HepG2 (cell line): ENCODE measurements at regions not wholly inside any gene's neighbourhood (a gene's known extent, or its start where the extent isn't known, plus 50 kb on each side); places are given as distances from the start of the nearest gene placed in this dataset.
A peak's percentile ranks its signal among the peaks of the same experiment; 100 is the strongest.

Source experiments
- BCL6 ChIP-seq: IDR thresholded peaks from 2 replicates; pipeline ENCODE4 v1.6.1; 2016; ENCODE audit warnings: missing genetic modification reagents, missing compliant biosample characterization
- CHCHD3 ChIP-seq: sonication (generic); formaldehyde crosslinking; IDR thresholded peaks from 2 replicates; pipeline ENCODE4 v1.8.0; 2022; ENCODE audit warnings: mild to moderate bottlenecking, missing genetic modification reagents, moderate library complexity
- KMT2A ChIP-seq: sonication (generic); formaldehyde crosslinking; IDR thresholded peaks from 2 replicates; pipeline ENCODE4 v1.4.0; 2020; ENCODE audit warnings: missing genetic modification reagents
- NFE2L2 ChIP-seq: fragments of 150-350 bp; IDR thresholded peaks from 2 replicates; pipeline ENCODE4 v1.6.1; 2014; ENCODE audit warnings: low read length
- PHF20 ChIP-seq: sonication (generic); formaldehyde crosslinking; IDR thresholded peaks from 2 replicates; pipeline ENCODE4 v1.5.0; 2020; ENCODE audit warnings: mild to moderate bottlenecking, missing genetic modification reagents
- POLR2AphosphoS2 ChIP-seq: IDR thresholded peaks from 2 replicates; pipeline ENCODE4 v1.6.1; 2011; ENCODE audit warnings: low read depth, low read length, improper control_type of control experiment
- RAD21 ChIP-seq: fragments of 450-650 bp; formaldehyde crosslinking; IDR thresholded peaks from 2 replicates; pipeline ENCODE4 v1.5.0; 2020; ENCODE audit warnings: mild to moderate bottlenecking
- SYNCRIP ChIP-seq: fragments of 200-400 bp; formaldehyde crosslinking; IDR thresholded peaks from 2 replicates; pipeline ENCODE4 v1.6.1; 2018; ENCODE audit warnings: mild to moderate bottlenecking, low read depth, low read length; ENCODE audit not compliant: insufficient read depth
- ZFAT ChIP-seq: sonication (generic); formaldehyde crosslinking; conservative IDR thresholded peaks from 2 replicates; pipeline ENCODE4 v1.8.1; 2023; ENCODE audit warnings: missing genetic modification reagents, inconsistent platforms
- ZNF160 ChIP-seq: sonication (generic); formaldehyde crosslinking; IDR thresholded peaks from 2 replicates; pipeline ENCODE4 v1.8.0; 2022; ENCODE audit warnings: mild to moderate bottlenecking, inconsistent platforms, missing genetic modification reagents
- ZNF337 ChIP-seq: sonication (generic); formaldehyde crosslinking; IDR thresholded peaks from 2 replicates; pipeline ENCODE4 v1.5.1; 2020; ENCODE audit warnings: missing genetic modification reagents, low read depth, mild to moderate bottlenecking, borderline replicate concordance
- ZNF598 ChIP-seq: sonication (generic); formaldehyde crosslinking; IDR thresholded peaks from 2 replicates; pipeline ENCODE4 v1.5.1; 2020; ENCODE audit warnings: mild to moderate bottlenecking, missing genetic modification reagents, borderline replicate concordance
- ZNF746 ChIP-seq: sonication (generic); formaldehyde crosslinking; IDR thresholded peaks from 2 replicates; pipeline ENCODE4 v1.8.0; 2022; ENCODE audit warnings: mild to moderate bottlenecking, missing genetic modification reagents
- ZSCAN20 ChIP-seq: sonication (generic); formaldehyde crosslinking; IDR thresholded peaks from 2 replicates; pipeline ENCODE4 v1.4.0; 2020; ENCODE audit warnings: missing genetic modification reagents, mild to moderate bottlenecking, borderline replicate concordance
- TF ChIP-seq, protein P1 (sequence below): sonication (generic); formaldehyde crosslinking; IDR thresholded peaks from 2 replicates; pipeline ENCODE4 v1.8.1; 2023; ENCODE audit warnings: missing genetic modification reagents, inconsistent platforms, borderline replicate concordance
- TF ChIP-seq, protein P2 (sequence below): sonication (generic); formaldehyde crosslinking; IDR thresholded peaks from 2 replicates; pipeline ENCODE4 v1.4.0; 2020; ENCODE audit warnings: missing genetic modification reagents, borderline replicate concordance
- TF ChIP-seq, protein P3 (sequence below): IDR thresholded peaks from 2 replicates; pipeline ENCODE4 v1.6.1; 2016; ENCODE audit warnings: low read depth, missing genetic modification reagents, missing compliant biosample characterization
- TF ChIP-seq, protein P4 (sequence below): sonication (generic); formaldehyde crosslinking; IDR thresholded peaks from 2 replicates; pipeline ENCODE4 v1.5.1; 2020; ENCODE audit warnings: missing genetic modification reagents, mild to moderate bottlenecking, borderline replicate concordance

DNA sequence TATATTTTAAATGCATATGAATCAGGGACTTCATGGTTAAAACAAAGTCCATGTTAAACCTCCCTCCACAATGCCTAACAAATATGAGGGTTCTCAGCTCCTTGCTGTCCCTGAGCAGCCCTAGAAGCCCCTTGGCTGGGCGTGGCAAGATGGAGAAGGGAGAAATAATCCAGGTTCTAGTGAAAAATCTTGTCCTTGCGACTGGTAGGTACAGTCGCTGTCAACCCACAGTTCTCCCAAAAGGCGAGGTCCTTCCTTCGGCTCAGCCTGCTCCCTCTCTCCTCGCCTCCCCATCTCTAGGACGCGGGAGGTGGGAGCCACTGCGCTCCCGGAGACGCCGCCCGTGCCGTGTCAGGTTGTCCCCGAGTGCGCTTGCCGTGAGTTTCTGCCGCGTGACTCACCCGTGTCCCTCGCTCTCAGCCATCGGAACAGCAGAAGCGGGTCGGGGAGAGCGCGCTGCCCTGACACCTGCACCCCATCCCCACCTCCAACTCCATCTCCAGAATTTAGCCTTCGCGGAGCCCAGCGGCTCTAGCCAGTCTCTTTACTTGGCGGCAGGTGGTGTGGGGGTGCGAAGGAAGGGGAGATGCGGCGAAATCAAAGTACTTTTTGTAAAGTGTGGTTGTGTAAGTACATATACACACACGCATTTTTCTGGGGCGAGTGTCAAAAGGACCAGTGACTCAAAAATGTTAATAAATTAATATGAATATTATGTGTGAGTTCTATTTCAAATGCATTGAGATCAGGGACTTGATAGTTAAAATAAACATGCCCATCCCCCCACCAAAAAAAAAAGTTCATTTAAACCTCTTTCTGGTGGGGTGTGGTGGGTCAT, 65.1 kb upstream of the TMEM17 start (continued):
- TF ChIP-seq CHCHD3 (CRISPR knock-in tag) (no peak), POLR2AphosphoS2 (no peak), ZFAT (CRISPR knock-in tag) (no peak), ZSCAN20 (CRISPR knock-in tag) (no peak), RAD21 (no peak), KMT2A (CRISPR knock-in tag) (peak; percentile 9; the same call in 1 of the 2 replicates), ZNF598 (peak; percentile 93), ZNF746 (CRISPR knock-in tag) (no peak), PHF20 (CRISPR knock-in tag) (no peak), NFE2L2 (no peak), SYNCRIP (no peak), BCL6 (CRISPR knock-in tag) (no peak), ZNF160 (CRISPR knock-in tag) (no peak), ZNF337 (CRISPR knock-in tag) (no peak)
- TF ChIP-seq, protein P1, sequence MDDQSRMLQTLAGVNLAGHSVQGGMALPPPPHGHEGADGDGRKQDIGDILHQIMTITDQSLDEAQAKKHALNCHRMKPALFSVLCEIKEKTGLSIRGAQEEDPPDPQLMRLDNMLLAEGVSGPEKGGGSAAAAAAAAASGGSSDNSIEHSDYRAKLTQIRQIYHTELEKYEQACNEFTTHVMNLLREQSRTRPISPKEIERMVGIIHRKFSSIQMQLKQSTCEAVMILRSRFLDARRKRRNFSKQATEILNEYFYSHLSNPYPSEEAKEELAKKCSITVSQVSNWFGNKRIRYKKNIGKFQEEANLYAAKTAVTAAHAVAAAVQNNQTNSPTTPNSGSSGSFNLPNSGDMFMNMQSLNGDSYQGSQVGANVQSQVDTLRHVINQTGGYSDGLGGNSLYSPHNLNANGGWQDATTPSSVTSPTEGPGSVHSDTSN (CRISPR knock-in tag) = no peak
- TF ChIP-seq, protein P2, sequence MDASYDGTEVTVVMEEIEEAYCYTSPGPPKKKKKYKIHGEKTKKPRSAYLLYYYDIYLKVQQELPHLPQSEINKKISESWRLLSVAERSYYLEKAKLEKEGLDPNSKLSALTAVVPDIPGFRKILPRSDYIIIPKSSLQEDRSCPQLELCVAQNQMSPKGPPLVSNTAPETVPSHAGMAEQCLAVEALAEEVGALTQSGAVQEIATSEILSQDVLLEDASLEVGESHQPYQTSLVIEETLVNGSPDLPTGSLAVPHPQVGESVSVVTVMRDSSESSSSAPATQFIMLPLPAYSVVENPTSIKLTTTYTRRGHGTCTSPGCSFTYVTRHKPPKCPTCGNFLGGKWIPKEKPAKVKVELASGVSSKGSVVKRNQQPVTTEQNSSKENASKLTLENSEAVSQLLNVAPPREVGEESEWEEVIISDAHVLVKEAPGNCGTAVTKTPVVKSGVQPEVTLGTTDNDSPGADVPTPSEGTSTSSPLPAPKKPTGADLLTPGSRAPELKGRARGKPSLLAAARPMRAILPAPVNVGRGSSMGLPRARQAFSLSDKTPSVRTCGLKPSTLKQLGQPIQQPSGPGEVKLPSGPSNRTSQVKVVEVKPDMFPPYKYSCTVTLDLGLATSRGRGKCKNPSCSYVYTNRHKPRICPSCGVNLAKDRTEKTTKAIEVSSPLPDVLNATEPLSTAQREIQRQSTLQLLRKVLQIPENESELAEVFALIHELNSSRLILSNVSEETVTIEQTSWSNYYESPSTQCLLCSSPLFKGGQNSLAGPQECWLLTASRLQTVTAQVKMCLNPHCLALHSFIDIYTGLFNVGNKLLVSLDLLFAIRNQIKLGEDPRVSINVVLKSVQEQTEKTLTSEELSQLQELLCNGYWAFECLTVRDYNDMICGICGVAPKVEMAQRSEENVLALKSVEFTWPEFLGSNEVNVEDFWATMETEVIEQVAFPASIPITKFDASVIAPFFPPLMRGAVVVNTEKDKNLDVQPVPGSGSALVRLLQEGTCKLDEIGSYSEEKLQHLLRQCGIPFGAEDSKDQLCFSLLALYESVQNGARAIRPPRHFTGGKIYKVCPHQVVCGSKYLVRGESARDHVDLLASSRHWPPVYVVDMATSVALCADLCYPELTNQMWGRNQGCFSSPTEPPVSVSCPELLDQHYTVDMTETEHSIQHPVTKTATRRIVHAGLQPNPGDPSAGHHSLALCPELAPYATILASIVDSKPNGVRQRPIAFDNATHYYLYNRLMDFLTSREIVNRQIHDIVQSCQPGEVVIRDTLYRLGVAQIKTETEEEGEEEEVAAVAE (CRISPR knock-in tag) = no peak
- TF ChIP-seq, protein P3, sequence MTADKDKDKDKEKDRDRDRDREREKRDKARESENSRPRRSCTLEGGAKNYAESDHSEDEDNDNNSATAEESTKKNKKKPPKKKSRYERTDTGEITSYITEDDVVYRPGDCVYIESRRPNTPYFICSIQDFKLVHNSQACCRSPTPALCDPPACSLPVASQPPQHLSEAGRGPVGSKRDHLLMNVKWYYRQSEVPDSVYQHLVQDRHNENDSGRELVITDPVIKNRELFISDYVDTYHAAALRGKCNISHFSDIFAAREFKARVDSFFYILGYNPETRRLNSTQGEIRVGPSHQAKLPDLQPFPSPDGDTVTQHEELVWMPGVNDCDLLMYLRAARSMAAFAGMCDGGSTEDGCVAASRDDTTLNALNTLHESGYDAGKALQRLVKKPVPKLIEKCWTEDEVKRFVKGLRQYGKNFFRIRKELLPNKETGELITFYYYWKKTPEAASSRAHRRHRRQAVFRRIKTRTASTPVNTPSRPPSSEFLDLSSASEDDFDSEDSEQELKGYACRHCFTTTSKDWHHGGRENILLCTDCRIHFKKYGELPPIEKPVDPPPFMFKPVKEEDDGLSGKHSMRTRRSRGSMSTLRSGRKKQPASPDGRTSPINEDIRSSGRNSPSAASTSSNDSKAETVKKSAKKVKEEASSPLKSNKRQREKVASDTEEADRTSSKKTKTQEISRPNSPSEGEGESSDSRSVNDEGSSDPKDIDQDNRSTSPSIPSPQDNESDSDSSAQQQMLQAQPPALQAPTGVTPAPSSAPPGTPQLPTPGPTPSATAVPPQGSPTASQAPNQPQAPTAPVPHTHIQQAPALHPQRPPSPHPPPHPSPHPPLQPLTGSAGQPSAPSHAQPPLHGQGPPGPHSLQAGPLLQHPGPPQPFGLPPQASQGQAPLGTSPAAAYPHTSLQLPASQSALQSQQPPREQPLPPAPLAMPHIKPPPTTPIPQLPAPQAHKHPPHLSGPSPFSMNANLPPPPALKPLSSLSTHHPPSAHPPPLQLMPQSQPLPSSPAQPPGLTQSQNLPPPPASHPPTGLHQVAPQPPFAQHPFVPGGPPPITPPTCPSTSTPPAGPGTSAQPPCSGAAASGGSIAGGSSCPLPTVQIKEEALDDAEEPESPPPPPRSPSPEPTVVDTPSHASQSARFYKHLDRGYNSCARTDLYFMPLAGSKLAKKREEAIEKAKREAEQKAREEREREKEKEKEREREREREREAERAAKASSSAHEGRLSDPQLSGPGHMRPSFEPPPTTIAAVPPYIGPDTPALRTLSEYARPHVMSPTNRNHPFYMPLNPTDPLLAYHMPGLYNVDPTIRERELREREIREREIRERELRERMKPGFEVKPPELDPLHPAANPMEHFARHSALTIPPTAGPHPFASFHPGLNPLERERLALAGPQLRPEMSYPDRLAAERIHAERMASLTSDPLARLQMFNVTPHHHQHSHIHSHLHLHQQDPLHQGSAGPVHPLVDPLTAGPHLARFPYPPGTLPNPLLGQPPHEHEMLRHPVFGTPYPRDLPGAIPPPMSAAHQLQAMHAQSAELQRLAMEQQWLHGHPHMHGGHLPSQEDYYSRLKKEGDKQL (CRISPR knock-in tag) = no peak
- TF ChIP-seq, protein P4, sequence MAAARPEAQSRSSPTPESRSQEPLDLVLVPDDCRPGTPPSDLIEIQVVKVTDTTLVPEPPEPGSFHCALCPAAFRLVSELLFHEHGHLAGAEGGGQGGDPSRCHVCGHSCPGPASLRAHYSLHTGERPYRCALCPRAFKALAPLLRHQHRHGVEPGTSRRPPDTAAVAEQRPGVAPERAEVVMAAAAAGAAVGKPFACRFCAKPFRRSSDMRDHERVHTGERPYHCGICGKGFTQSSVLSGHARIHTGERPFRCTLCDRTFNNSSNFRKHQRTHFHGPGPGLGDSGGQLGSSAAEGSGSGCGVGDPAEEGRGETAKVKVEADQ (CRISPR knock-in tag) = no peak
